Head of caudate nucleus (tissue), 42 donors: ENCODE measurements at regions not wholly inside any gene's neighbourhood (a gene's known extent, or its start where the extent isn't known, plus 50 kb on each side); places are given as distances from the start of the nearest gene placed in this dataset.
"Not testable (repeated sequence)": the region's sequence is repeated elsewhere in the genome, so short reads cannot be mapped to it uniquely, and the experiment has no call there.

Experiments
- DNase-seq, 42 donors: peaks; one replicate each; pipeline versions ENCODE4 v3.0.0 to v3.0.0-alpha.2; 2020 to 2021; ENCODE audit warnings: mixed read lengths in 7 of 42
- intact Hi-C: fragments of 100-400 bp; cut with DNase I; formaldehyde crosslinking; loops from one replicate; pipeline ENCODE4 v1.15.0; 2022

DNA sequence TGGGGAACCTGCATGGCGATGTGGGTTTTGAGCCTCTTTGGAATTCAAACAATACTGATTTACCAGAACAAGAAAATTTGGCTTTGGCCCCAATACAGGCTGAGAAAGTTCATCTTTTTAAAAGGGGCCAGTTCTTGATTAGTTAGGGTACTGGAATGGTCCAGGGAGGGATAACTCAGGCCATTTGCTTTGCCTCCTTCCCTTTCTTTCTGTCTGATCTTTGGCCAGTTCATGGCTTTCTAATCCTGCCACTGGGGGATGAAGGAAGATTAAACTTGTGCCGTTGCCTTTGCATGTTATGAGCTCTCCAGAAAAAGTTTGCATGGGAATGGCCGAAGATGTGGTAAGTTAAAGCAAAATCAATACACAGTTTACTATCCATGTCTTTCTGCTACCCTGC, 78.4 kb downstream of the ADAMTS15 start:
- intact Hi-C loops = no loop called here
- no peak for DNase-seq

DNA sequence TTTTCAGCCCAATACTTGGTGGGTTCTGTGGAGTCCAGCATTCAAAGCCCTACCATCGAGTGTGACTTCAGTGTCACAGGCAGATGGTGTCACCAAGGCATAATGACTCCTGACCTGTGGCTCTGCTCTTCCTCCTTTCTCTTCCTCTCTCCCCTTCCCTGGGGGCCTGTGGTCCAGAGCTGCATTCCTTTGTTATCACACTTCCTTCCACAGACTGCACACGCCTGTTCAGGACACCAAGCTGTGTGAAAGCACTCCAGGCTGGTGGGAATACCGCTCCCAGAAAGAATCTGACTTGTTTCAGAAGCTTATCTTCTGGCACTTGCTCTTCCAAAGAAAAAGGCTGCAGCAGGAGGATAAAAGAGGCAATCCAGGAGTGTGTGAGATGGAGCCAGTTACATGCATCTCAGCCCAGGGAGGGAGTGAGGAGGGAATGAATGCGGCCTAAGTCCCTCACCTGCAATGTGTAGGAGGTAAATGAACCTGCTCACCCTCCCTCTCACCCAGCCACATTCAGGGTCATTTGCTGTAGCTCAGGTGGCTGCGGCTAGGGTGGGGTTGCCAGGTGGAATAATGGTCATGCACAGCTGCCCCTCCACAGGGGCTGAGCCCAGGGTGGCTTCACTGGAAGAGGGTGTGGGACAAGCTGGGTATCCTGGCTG, 79.3 kb downstream of the ADAMTS15 start:
- intact Hi-C loops = no loop called here
- DNase-seq = no peak

DNA sequence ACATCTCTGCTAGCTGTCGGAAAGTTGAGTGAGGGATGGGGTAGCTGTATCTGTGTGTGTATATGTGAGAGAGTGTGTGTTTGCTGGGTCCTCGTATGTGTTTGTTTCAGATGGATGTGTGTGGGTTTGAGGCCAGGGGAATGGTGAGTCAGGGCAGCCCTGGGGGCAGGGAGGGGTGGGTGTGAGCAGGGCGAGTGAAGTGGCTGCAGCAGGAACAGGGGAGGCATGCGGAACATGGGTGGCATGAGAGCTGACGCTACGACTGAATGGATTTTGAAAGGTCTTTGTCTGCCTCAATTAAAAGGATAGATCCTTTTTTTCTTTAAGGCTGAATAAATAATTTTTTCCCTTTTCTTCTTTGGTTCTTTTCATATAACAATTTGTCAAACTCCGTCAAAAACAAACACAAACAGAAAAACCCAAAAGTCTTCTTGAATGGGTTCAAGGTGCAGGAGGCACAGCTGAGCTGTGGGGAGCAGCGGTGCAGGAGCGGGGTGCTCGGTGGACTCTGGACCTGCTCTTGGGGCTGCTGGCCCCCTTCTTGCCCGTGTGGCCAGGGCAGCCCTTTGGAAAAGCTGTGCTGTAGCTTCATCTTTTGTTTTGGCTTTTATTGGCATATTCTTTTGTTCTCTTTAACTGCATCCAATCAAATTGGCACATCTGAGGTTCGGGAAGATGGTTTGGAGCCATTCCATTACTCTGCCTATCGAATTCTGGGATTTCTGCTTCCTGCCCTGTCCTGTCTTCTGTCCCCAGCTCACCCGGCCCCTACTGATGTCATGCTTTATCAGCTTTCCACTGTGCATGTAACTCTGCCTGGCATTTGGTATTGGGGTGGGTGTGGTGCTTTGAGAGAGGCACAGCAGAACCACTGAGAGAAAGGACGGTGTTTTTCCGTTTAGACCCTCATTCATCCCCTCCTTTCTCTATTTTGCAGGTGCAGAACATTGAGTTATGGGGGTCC, 80.1 kb downstream of the ADAMTS15 start:
- no peak for DNase-seq
- intact Hi-C loops = no loop called here

DNA sequence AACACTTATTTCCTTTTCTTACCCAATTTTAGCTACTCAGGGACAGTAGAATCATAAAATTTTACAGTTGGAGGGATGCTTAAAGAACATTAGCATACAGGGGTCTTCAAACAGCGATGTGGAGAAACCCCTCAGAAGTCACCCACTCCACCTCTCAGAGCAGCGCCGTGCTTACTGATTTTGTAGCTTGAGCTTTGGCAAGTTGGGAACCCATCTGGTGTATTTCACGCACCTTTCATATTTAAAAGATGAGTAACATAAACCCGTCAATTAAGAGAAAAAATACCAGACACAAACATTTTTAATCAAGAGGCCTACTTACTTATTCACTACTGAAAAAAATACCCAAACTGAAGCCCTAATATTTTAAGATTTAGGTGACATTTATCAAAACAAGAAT, 80.9 kb downstream of the ADAMTS15 start:
- intact Hi-C loops = no loop called here
- no peak for DNase-seq

DNA sequence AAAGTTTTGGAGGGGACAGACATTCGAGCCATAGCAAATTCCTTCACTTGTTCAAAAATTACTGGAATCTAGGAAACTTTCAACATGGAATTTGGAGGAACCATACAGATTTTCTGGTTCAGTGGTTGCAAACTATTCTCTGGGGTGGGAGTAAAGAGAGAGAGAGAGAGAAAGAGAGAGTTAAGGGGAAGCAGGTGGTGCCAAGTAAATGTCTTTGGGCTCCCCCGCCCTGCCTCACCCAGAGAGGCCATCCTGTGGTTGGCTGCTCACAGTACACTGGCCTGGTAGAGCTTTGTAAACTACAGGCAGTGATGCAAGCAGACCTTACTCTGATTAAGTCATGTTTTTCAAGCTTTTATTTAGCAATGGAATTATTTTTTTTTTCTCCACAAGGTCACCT, 82.6 kb downstream of the ADAMTS15 start:
- intact Hi-C loops = no loop called here
- DNase-seq = no peak

DNA sequence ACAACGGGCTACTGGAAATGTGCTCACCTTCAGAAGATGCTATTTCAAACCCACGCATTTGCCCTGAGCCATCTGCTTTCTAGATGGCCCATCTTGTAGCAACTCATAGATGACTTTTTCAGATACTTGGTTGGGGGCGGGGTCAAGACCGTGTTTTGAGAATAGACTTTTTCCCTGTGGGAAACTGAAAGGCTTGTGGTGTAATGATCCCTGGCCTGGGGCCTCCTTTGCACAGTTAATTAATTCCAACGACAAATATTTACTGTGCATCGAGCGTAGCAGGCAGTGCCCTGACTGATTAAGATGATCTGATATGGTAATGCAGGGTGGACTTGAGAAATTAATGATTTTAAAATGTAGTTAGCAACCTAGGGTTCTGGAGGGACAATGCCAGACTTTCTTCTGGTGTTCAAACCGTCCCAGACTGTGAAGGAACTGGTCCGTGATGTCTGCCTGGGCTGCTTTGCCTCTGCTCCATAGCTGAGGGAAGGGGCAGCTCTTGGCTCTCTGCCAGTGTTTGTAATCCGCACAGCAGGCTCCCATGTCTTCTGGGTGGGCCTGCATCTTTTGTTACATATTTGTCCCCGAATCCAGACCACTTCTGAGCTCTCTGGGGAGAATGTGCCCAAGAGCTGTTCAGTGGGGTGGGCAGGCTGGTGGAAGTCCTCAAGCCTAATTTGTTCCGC, 84.8 kb downstream of the ADAMTS15 start:
- intact Hi-C loops = no loop called here
- no peak for DNase-seq

DNA sequence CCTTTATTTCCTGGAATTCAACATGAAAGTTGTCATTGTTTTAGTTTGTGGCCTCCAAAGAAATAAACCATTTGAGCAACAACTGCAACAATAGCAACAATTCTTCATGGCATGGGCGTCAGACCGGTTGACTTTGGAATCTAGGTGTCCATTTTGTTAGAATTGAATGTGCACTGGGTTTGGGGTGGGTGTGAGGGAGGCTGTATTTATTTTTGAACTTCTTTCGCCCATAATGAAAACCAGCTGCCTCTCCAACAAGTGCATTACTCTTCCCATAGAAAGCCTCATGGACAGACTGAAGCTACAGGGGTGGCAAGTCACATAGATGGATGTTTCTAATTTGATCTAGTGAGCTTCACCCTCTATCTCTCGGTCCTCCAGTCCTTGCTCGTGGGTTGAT, 85.4 kb downstream of the ADAMTS15 start:
- DNase-seq = no peak
- intact Hi-C loops = no loop called here

DNA sequence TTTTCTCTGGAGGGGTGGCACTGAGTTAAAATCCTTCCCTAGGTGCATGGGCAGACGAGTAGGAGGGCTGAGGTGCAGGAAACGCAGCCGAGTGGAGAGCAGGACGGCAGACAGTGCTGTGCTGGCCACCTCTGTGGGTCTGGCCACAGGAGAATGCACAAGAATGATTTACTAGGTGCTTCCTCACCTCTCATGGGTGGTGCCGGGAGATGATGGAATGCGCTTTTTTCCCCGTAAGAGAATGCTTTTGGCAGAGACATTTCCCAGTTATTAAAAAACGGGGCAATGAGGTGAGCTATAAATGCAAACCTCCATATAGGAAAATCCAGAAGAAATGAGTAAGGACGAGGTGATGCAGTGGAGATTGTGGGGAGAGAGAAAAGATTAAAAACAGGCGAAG, 86.1 kb downstream of the ADAMTS15 start:
- intact Hi-C loops = no loop called here
- DNase-seq = no peak

DNA sequence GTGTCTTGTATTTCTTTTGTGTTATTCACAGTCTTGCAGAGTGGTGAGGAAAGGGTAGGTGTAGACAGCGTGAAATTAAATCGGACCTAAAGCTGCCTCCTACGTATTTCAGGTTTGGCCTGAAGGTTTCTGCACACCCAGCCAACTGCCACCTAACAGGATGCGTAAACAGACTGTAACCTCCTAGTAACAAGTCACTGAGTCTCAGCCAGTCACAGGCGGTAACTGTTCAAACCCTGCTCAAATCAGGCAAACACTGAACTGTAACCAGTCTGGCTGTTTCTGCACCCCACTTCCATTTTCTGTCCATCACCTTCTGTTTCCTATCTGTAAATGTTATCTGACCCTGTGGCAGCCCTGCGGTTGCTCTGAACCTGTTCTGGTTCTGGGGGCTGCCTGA, 87.1 kb downstream of the ADAMTS15 start:
- no peak for DNase-seq
- intact Hi-C loops = no loop called here

DNA sequence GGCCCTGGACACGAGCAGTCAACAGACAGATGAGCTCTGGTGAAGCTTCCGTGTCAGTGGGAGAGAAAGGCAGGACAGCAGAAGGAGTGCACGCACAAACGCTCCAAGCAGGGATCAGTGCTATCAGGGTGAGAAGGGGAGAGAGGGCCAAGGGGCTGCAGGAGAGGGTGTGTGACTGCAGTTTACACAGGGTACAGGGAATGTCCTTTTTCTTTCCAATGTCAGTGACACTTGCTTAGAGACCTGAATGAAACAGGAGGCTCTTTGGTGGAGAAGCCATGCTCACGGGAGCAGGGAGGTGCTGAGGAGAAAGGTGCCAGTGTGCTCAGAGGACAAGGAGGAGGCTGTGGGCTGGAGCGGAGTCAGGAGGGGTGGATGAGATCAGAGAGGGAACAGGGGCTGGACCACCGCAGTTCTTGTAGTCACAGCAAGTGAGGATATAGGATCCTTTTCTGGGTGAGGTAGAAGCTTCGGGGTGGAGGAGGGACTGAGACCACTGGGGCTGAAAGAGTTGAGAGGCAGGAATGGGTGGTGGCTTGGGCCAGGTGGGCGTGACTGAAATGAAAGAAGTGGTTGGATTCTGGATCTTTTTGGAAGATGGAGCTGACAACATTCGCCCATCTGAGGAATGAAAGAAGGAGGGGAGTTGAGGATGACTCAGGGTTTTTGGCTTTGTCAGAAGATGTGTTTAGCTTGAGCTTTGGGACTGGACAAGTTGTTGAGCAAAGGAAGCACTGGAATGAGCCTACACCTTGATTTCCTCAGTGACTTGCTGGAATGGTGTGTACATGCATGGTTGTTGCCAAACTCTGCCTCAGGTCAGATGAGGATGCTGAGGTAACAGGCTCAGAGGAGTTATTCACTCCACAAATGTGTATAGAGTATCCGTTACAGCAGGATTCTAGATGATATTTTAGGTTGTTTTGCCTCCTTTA, 87.9 kb downstream of the ADAMTS15 start:
- intact Hi-C loops = no loop called here
- DNase-seq = no peak

DNA sequence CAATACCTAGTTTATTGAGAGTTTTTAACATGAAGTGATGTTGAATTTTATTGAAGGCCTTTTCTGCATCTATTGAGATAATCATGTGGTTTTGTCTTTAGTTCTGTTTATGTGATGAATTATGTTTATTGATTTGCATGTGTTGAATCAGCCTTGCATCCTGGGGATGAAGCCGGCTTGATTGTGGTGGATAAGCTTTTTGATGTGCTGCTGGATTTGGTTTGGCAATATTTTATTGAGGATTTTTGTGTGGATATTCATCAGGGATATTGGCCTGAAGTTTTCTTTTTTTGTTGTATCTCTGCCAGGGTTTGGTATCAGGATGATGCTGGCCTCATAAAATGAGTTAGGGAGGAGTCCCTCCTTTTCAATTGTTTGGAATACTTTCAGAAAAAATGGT, 91.2 kb downstream of the ADAMTS15 start:
- intact Hi-C loops, DNase-seq: not testable (repeated sequence)

DNA sequence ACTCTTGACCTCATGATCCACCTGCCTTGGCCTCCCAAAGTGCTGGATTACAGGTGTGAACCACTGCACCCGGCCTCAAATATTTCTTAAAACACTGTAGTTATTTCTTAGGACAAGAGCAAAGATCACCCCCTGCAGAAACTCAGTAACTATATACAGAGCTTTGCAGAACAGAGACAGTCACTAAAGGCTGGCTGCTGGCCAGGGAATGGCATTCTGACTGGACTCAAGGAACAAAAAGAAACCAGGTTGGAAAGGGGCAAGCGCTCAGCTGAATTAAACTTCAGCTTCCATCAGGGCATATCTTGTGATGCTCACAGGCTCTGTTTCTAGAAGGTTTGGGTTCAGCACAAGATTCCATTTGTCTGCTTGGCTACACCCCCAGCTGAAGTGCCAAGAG, 95.8 kb downstream of the ADAMTS15 start:
- no peak for DNase-seq
- intact Hi-C loops = no loop called here

DNA sequence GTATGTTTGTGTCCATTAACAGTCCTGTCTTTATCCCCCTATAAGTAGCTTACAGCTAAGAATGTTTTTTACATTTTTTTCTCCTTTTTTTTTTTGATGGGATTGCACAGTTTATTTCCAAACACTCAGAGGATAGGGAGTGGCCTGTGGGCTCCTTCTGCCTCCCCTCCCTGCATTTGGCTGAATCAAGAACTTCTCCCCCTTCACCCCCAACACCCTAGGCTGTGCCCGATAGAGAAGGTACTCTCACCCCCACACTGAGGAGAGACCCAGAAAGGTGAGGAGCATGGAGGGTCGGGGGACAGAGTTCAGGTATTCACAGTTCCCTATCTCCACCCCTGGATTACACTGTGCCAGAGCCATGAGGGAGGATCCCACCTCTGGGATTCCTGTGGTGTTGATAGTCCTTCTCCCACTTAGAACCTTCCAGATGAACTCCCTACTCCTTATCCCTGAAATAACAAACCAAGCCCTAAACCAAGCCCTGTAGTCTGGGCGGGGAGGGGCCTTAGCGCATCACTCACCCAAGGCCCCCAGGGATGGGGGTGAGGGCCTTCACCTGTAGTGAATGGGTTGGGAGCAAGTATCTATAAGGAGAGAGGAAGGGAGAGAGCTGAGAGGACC, 97.1 kb downstream of the ADAMTS15 start:
- no peak for DNase-seq
- intact Hi-C loops = no loop called here

DNA sequence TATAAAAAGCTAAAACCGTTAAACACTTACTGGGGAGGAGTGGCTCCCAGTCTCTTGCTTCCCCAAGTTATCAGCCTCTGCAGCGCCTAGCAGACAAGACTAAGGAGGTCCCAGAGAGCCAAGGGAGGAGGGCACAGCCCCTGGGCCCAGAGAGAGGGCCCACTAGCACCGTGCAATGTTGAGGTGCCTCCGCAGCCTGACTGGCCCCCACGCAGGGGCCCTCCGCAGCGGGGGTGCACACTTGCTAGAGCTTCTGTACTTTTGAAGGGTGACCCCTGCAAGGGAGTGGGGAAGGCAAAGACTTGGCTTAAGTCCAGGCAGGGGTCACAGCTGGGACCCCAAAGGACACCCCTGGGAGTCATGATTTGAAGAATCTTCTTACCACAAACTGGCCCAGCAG, 98.0 kb downstream of the ADAMTS15 start:
- no peak for DNase-seq
- intact Hi-C loops = no loop called here

DNA sequence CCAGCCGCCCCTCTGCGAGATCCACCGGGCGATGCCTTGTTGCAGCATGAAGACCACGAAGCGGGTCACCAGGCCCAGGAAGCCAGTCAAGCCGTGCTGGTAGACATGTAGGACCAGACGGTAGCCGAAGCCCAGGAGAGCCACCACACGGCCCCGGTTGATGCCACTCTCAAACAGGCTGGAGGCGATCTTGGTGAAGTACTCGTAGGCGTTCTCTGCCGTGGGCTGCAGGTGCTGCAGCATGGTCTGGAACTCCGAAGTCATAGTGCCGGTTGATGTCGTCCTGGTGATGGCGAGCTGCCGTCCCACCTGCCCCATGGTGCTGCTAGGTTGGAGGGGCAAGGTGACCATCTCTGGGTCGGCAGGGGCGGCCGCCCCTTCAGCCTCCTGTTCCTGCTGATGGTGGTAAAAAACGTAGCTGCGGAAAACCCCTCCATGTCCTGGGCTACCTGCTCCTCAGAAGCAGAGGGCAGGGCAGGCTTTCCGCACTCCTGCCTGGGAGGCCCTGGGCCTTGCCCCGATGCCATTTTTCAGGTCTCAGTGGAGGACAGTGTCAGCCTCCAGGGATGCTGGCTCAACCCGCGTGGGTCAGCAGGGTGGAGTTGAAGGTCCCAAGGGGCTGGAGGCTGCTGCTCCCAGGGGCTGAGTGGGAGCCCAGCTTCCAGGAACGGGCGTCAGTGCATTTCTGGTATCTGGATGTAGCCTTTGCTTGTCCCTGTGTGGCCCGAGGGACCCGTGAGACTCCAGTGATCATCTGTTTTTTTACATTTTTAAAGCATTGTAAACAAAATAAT, 98.7 kb downstream of the ADAMTS15 start:
- no peak for DNase-seq
- intact Hi-C loops = no loop called here

DNA sequence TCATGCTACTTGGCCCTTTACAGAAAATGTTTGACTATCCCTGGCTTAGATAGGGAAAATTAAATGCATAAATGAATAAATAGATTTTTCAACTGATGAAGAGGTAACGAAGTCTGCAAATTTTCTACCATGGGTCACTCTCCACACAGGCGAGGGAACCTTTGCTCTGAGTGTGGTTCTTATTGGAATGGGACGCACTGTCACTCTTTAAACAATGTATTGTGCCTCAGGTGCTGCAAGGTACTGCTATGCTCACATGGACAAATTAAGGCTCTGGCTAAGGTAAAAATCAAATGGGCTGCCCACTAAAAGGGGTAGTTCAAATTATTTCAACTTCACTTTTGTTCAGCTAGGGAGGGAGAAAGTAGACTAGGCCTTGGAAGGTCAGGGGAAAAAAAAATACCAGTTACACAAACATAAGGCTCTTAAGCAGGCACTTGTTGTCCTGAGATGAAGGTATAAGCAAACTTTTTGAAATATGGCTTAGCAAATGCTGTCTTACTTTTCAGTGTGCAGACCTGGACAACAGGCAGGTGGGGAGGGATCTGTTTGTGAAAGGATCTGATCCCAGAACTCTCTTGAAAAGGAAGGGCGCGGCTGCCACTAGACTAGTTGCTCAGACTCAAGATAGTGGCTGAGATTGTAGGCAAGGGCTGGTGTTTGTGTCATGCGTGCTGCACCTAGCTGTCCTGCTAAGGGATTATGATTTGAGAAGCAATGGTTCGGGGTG, 99.5 kb downstream of the ADAMTS15 start:
- no peak for DNase-seq
- intact Hi-C loops = no loop called here

DNA sequence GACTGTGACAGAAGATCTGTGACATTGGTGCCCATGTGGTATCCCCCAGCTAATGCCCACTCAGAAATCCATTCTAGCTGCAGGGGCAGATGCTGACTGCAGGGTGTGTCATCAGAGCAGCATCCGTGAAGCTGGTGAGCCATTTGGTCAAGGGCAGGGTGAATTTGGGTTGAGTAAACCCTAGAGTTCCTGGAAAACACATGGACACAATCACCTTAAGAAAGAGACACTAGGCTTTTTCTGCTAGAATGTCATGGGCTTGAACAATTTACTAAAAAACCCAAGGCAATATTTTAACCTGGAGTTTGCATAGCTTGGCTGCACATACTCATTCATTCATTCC, 100.0 kb downstream of the ADAMTS15 start:
- DNase-seq = no peak
- intact Hi-C loops = no loop called here
